Left forelimb (tissue), 1 donor: ENCODE measurements at regions not wholly inside any gene's neighbourhood (a gene's known extent, or its start where the extent isn't known, plus 50 kb on each side); places are given as distances from the start of the nearest gene placed in this dataset.

Source experiments
- DNase-seq: peaks from one replicate; pipeline ENCODE4 v3.0.0-alpha.2; 2018; ENCODE audit warnings: low spot score

- no peak for DNase-seq
Observed at GRCh38 chr6:21381331-21381963, 212.1 kb upstream of the SOX4 start.

- no peak for DNase-seq
Observed at GRCh38 chr6:21382821-21383449, 210.6 kb upstream of the SOX4 start.

GRCh38 chr6:21383450-21384085 is 210.0 kb upstream of the SOX4 start:
- no peak for DNase-seq

GRCh38 chr6:21384216-21384615 is 209.3 kb upstream of the SOX4 start:
- no peak for DNase-seq

GRCh38 chr6:21386744-21387143 is 206.8 kb upstream of the SOX4 start:
- no peak for DNase-seq

- no peak for DNase-seq
Observed at GRCh38 chr6:21390532-21391213, 202.9 kb upstream of the SOX4 start.

GRCh38 chr6:21392177-21392576 is 201.4 kb upstream of the SOX4 start:
- no peak for DNase-seq

- DNase-seq, result no peak
Observed at GRCh38 chr6:21393441-21394165, 199.9 kb upstream of the SOX4 start.

GRCh38 chr6:21395121-21395520 is 198.4 kb upstream of the SOX4 start:
- no peak for DNase-seq

GRCh38 chr6:21396313-21396712 is 197.2 kb upstream of the SOX4 start:
- DNase-seq, result no peak

- no peak for DNase-seq
Observed at GRCh38 chr6:21398741-21399325, 194.7 kb upstream of the SOX4 start.

- DNase-seq, result no peak
Observed at GRCh38 chr6:21402368-21402767, 191.2 kb upstream of the SOX4 start.

GRCh38 chr6:21404577-21404976 is 189.0 kb upstream of the SOX4 start:
- DNase-seq, result no peak

GRCh38 chr6:21406316-21406715 is 187.2 kb upstream of the SOX4 start:
- no peak for DNase-seq

GRCh38 chr6:21409231-21409630 is 184.3 kb upstream of the SOX4 start:
- DNase-seq, result no peak

- no peak for DNase-seq
Observed at GRCh38 chr6:21413428-21413827, 180.1 kb upstream of the SOX4 start.

GRCh38 chr6:21414065-21414464 is 179.5 kb upstream of the SOX4 start:
- DNase-seq, result no peak

GRCh38 chr6:21420146-21420878 is 173.2 kb upstream of the SOX4 start:
- no peak for DNase-seq

GRCh38 chr6:21420926-21421325 is 172.6 kb upstream of the SOX4 start:
- DNase-seq, result no peak

- DNase-seq, result no peak
Observed at GRCh38 chr6:21423106-21423854, 170.3 kb upstream of the SOX4 start.
